GM12864 (cell line): ENCODE measurements at regions not wholly inside any gene's neighbourhood (a gene's known extent, or its start where the extent isn't known, plus 50 kb on each side); places are given as distances from the start of the nearest gene placed in this dataset.

Experiments
- DNase-seq: peaks from one replicate; pipeline ENCODE4 v3.0.0-alpha.2; 2011; ENCODE audit warnings: low read depth
- H3K4me3 ChIP-seq: 2 replicates; pipeline ENCODE4 v1.5.1; 2011; ENCODE audit warnings: mild to moderate bottlenecking, low read depth, low read length, control low read depth
- TF ChIP-seq, protein P1 (sequence below): IDR thresholded peaks from 2 replicates; pipeline ENCODE4 v1.5.1; 2011; ENCODE audit warnings: low read depth, mild to moderate bottlenecking, moderate library complexity, low read length, control low read depth, inconsistent platforms; ENCODE audit errors: missing control alignments

GRCh38 chr9:134967547-134967930 lies 49.8 kb upstream of the FCN1 start:
- TF ChIP-seq, protein P1, sequence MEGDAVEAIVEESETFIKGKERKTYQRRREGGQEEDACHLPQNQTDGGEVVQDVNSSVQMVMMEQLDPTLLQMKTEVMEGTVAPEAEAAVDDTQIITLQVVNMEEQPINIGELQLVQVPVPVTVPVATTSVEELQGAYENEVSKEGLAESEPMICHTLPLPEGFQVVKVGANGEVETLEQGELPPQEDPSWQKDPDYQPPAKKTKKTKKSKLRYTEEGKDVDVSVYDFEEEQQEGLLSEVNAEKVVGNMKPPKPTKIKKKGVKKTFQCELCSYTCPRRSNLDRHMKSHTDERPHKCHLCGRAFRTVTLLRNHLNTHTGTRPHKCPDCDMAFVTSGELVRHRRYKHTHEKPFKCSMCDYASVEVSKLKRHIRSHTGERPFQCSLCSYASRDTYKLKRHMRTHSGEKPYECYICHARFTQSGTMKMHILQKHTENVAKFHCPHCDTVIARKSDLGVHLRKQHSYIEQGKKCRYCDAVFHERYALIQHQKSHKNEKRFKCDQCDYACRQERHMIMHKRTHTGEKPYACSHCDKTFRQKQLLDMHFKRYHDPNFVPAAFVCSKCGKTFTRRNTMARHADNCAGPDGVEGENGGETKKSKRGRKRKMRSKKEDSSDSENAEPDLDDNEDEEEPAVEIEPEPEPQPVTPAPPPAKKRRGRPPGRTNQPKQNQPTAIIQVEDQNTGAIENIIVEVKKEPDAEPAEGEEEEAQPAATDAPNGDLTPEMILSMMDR: no peak
- DNase-seq: no peak
- no peak overlapping the region for H3K4me3 ChIP-seq

DNA sequence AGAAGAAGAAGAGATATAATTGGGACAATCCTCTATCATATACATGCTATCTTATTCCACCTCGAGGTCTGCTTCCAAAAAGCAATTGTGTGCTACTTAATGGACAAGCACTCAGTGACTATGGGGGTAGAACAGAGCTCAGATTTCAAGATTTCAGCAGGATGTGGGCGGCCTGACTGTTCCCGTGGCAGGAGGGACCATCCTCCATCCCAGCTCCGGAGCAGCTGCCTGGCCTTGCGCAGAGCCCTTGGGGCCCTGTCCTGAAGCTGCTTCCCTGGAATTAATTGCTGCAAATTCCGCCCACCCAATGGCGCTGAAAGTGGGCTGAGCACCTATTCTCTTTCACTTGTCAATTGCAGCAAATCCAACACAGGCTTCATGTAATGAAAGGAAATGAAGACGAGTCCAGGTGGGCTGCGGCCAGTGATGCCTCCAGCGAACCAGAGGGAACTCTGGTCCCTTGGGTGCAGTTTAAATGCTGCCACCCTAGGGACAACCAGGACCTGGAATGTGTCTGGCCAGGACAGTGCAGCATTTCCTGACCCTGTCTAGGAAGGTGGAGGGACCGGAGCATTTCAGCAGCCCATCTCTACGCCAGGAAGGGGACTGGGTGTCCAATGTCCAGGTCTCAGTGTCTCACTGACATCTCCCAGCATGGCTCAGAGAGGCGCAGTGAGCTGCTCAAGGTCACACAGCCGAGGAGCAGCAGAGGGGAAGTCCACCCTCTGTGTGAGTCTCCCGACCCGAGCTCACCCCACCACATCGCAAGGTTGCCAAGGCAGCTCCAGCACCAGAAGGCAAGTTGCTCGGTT lies 50.5 kb upstream of the FCN1 start:
- DNase-seq: no peak
- TF ChIP-seq, protein P1: no peak
- H3K4me3 ChIP-seq: no peak overlapping the region

GRCh38 chr9:134968823-134969090 lies 51.0 kb upstream of the FCN1 start:
- H3K4me3 ChIP-seq: no peak overlapping the region
- DNase-seq: no peak
- TF ChIP-seq, protein P1: no peak

DNA sequence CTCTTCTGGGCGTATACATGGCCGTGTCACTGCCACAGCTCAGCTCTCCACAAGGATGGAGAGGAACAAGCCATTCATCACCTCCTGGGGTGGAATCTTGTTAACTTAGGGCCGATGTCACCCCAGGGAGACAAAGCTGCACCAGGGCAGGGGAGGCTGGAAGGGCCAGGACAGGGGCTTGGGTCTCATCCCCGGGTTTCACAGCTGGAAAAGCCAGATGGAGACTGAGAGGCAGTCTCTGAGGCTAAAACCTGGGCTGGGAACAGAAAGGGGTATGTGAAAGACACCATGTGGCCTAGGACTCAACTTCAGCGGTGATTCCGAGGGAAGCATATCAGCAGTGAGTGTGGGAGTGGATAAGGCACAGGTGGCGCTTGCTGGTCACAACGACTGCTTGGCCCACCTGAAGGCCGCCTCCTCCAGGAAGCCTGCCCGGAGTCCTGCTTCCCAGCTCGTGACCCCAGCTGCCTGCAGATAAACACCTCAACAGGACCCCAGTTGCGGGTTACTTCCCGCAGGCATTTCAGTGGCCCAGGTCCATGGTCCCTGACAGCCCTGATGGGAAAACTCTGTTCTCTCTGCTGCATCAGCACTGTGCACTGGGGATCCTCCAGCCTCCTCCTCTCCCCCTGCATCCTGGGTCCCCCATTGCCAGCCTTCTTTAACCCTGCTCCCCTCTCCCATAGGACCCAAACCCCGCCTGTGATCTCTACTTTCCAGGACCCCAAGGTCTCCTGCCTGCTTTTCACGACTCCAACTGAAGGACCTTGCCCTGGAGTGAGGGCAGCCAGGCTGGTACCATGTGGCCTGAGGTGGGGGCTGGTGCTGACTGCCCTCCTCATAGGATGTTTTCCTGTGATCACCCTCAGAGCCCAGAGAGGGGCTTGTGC lies 51.7 kb upstream of the FCN1 start:
- H3K4me3 ChIP-seq: no peak overlapping the region
- no peak for DNase-seq
- TF ChIP-seq, protein P1: no peak

DNA sequence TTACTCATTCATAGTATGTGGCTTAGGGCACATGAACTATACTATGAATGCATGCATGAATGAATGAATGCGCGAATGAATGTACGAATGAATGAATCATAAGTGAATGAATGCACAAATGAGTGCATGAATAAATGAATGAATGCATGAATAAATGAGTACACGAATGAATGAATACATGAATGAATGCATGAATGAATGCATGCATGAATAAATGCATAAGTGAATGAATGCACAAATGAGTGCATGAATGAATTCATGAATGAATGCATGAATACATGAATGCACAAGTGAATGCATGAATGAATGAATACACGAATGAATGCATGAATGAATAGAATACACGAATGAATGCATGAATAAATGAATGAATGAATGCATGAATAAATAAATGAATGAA lies 52.5 kb upstream of the FCN1 start:
- TF ChIP-seq, protein P1: no peak
- no peak overlapping the region for H3K4me3 ChIP-seq
- no peak for DNase-seq

- no peak overlapping the region for H3K4me3 ChIP-seq
- DNase-seq: no peak
- TF ChIP-seq, protein P1: no peak
Observed at GRCh38 chr9:134970719-134971118, 53.0 kb upstream of the FCN1 start.
